ENCODE measurements at regions not wholly inside any gene's neighbourhood (a gene's known extent, or its start where the extent isn't known, plus 50 kb on each side); places are given as distances from the start of the nearest gene placed in this dataset.

GRCh38 chr18:31247574-31248199 is 70.3 kb upstream of the DSG1 start:
- no peaks in the 10 kb centered on the region for H3K9me3 ChIP-seq
- H3K4me3 ChIP-seq, result no peak overlapping the region
- no peak overlapping the region for H3K27ac ChIP-seq
- DNase-seq (ENCODE audit: low spot score in 2 of 2), result no peak
- H3K27me3 ChIP-seq, result no peaks in the 10 kb centered on the region
- TF ChIP-seq CTCF (IDR thresholded peaks at IDR 0.05), result no peak
- TF ChIP-seq EP300 (IDR thresholded peaks at IDR 0.05), result no peak
- TF ChIP-seq POLR2A (IDR thresholded peaks at IDR 0.05), result no peak
- 75 to 78% methylated on average over 6 of the region's 6 CpGs for WGBS, 2 donors
- H3K36me3 ChIP-seq, result no peaks in the 10 kb centered on the region
- H3K4me1 ChIP-seq, result peaks cover 0 to 25% (median 2%) of the 10 kb centered on the region in 4 donors

- DNase-seq (ENCODE audit: low spot score in 2 of 2), result no peak
- Histone ChIP-seq H3K4me3 (no peak overlapping the region), H3K36me3 (no peaks in the 10 kb centered on the region), H3K9me3 (no peaks in the 10 kb centered on the region), H3K27ac (no peak overlapping the region), H3K4me1 (peaks cover 0 to 24% (median 2%) of the 10 kb centered on the region in 4 donors), H3K27me3 (no peaks in the 10 kb centered on the region)
- TF ChIP-seq CTCF (IDR thresholded peaks at IDR 0.05), result no peak
- TF ChIP-seq POLR2A (IDR thresholded peaks at IDR 0.05), result no peak
- TF ChIP-seq EP300 (IDR thresholded peaks at IDR 0.05), result no peak
- WGBS, 2 donors, result 86 to 89% methylated on average over 6 of the region's 6 CpGs
These were observed 69.0 kb upstream of the DSG1 start for GRCh38 chr18:31248783-31249521.

GRCh38 chr18:31250902-31251301 is 67.1 kb upstream of the DSG1 start:
- H3K9me3 ChIP-seq, result no peaks in the 10 kb centered on the region
- WGBS, 2 donors, result 67 to 75% methylated on average over 2 of the region's 2 CpGs
- no peak for DNase-seq (ENCODE audit: low spot score in 2 of 2)
- no peak overlapping the region for H3K27ac ChIP-seq
- peaks cover 0 to 5% (median 0%) of the 10 kb centered on the region in 4 donors for H3K4me1 ChIP-seq
- H3K36me3 ChIP-seq, result no peaks in the 10 kb centered on the region
- H3K27me3 ChIP-seq, result no peaks in the 10 kb centered on the region
- no peak overlapping the region for H3K4me3 ChIP-seq
- TF ChIP-seq CTCF (IDR thresholded peaks at IDR 0.05), result no peak
- TF ChIP-seq EP300 (IDR thresholded peaks at IDR 0.05), result no peak
- TF ChIP-seq POLR2A (IDR thresholded peaks at IDR 0.05), result no peak

- no peaks in the 10 kb centered on the region for H3K9me3 ChIP-seq
- 58 to 73% methylated on average over 1 of the region's 1 CpG for WGBS, 2 donors
- no peak overlapping the region for H3K27ac ChIP-seq
- H3K36me3 ChIP-seq, result no peaks in the 10 kb centered on the region
- TF ChIP-seq CTCF (IDR thresholded peaks at IDR 0.05), result no peak
- no peak for TF ChIP-seq EP300 (IDR thresholded peaks at IDR 0.05)
- no peak for TF ChIP-seq POLR2A (IDR thresholded peaks at IDR 0.05)
- DNase-seq (ENCODE audit: low spot score in 2 of 2), result no peak
- H3K4me3 ChIP-seq, result no peak overlapping the region
- H3K4me1 ChIP-seq, result no peaks in the 10 kb centered on the region
- no peaks in the 10 kb centered on the region for H3K27me3 ChIP-seq
These were observed 65.4 kb upstream of the DSG1 start for GRCh38 chr18:31252522-31252921.

GRCh38 chr18:31255953-31256352 is 62.0 kb upstream of the DSG1 start:
- DNase-seq (ENCODE audit: low spot score in 2 of 2), result no peak
- no peaks in the 10 kb centered on the region for H3K9me3 ChIP-seq
- no peak overlapping the region for H3K4me3 ChIP-seq
- no peaks in the 10 kb centered on the region for H3K4me1 ChIP-seq
- no peaks in the 10 kb centered on the region for H3K36me3 ChIP-seq
- no peak overlapping the region for H3K27ac ChIP-seq
- WGBS, 2 donors, result 74 to 81% methylated on average over 1 of the region's 1 CpG
- H3K27me3 ChIP-seq, result no peaks in the 10 kb centered on the region
- no peak for TF ChIP-seq CTCF (IDR thresholded peaks at IDR 0.05)
- TF ChIP-seq EP300 (IDR thresholded peaks at IDR 0.05), result no peak
- no peak for TF ChIP-seq POLR2A (IDR thresholded peaks at IDR 0.05)

All from tibial nerve (tissue), 4 donors.